Mesodermal cell (in vitro differentiated cells): ENCODE measurements at regions not wholly inside any gene's neighbourhood (a gene's known extent, or its start where the extent isn't known, plus 50 kb on each side); places are given as distances from the start of the nearest gene placed in this dataset.
A peak's percentile ranks its signal among the peaks of the same experiment; 100 is the strongest.

ENCODE experiments used
- H3K27ac ChIP-seq: 2 replicates; pipeline ENCODE4 v1.7.0; 2013; ENCODE audit warnings: mild to moderate bottlenecking, low read depth, low read length, moderate library complexity; ENCODE audit not compliant: severe bottlenecking
- H3K36me3 ChIP-seq: 2 replicates; pipeline ENCODE4 v1.7.1; 2013; ENCODE audit warnings: mild to moderate bottlenecking, low read length, moderate library complexity; ENCODE audit not compliant: control insufficient read depth, insufficient read depth
- H3K4me1 ChIP-seq: one replicate; pipeline ENCODE4 v1.7.1; 2013; ENCODE audit warnings: mild to moderate bottlenecking, low read length; ENCODE audit not compliant: insufficient read depth, control insufficient read depth, poor library complexity, severe bottlenecking
- H3K4me3 ChIP-seq: 2 replicates; pipeline ENCODE4 v1.7.0; 2013; ENCODE audit warnings: low read length, control low read depth, mild to moderate bottlenecking; ENCODE audit not compliant: insufficient read depth, poor library complexity, severe bottlenecking; ENCODE audit errors: extremely low read depth
- H3K9me3 ChIP-seq: 2 replicates; pipeline ENCODE4 v1.7.1; 2013; ENCODE audit warnings: mild to moderate bottlenecking, low read length, moderate library complexity; ENCODE audit not compliant: control insufficient read depth
- WGBS, 2 experiments: methylation state at CpG; one replicate each; pipeline ENCODE4 v1.1.5; 2013; ENCODE audit warnings: missing lambda C conversion rate in 2 of 2; ENCODE audit not compliant: insufficient coverage in 2 of 2; 5-methylcytosine and 5-hydroxymethylcytosine counted together

DNA sequence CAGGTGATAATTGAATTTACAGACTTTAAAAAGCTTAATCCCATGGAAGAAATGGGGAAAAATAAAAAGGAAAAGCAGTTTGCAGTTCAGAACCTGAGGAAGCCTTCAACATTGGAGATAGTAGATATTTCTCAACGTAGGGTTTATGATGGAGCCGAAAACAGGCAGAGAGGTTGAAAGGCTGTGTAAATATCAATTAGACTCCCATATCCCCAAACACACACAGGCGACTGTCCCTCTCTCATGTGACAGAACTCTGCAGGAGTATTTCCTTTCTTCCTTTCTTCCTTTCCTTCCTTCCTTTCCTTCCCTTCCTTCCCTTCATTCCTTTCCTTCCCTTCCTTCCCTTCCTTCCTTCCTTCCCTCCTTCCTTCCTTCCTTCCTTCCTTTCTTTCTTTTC, 406.5 kb downstream of the LPIN1 start:
- WGBS, 2 experiments: 80 to 90% methylated on average over 1 of the region's 3 CpGs

GRCh38 chr2:12155303-12156051, 409.0 kb downstream of the LPIN1 start:
- Histone ChIP-seq H3K27ac (peak overlapping the region; percentile 62), H3K4me1 (peaks cover 27% of the 10 kb centered on the region), H3K4me3 (no peak overlapping the region), H3K9me3 (no peaks in the 10 kb centered on the region), H3K36me3 (no peaks in the 10 kb centered on the region)
- 62% methylated on average over 5 of the region's 6 CpGs for WGBS, 2 experiments

More for the DNA sequence above, 406.5 kb downstream of the LPIN1 start:
- no peak overlapping the region for H3K4me3 ChIP-seq
- no peaks in the 10 kb centered on the region for H3K36me3 ChIP-seq
- peaks cover 35% of the 10 kb centered on the region for H3K4me1 ChIP-seq
- H3K27ac ChIP-seq: no peak overlapping the region
- no peaks in the 10 kb centered on the region for H3K9me3 ChIP-seq

- WGBS, 2 experiments: 83% methylated on average over 1 of the region's 4 CpGs; no CpG with 5 or more reads in 1 of the 2 experiments
- Histone ChIP-seq H3K27ac (no peak overlapping the region), H3K4me3 (no peak overlapping the region), H3K36me3 (no peaks in the 10 kb centered on the region), H3K4me1 (peaks cover 27% of the 10 kb centered on the region), H3K9me3 (no peaks in the 10 kb centered on the region)
Measured at GRCh38 chr2:12156349-12156748, 409.9 kb downstream of the LPIN1 start.

- no peak overlapping the region for H3K4me3 ChIP-seq
- 75 to 88% methylated on average over 1 of the region's 1 CpG for WGBS, 2 experiments
Measured at GRCh38 chr2:12161085-12161484, 414.7 kb downstream of the LPIN1 start.

GRCh38 chr2:12162269-12163247, 416.1 kb downstream of the LPIN1 start:
- H3K27ac ChIP-seq: no peak overlapping the region
- H3K36me3 ChIP-seq: no peaks in the 10 kb centered on the region
- H3K4me3 ChIP-seq: no peak overlapping the region
- H3K4me1 ChIP-seq: no peaks in the 10 kb centered on the region
- no peaks in the 10 kb centered on the region for H3K9me3 ChIP-seq
- 88 to 90% methylated on average over 2 to 6 of the region's 12 CpGs for WGBS, 2 experiments

More at GRCh38 chr2:12161085-12161484, 414.7 kb downstream of the LPIN1 start:
- H3K4me1 ChIP-seq: peaks cover 7% of the 10 kb centered on the region
- no peaks in the 10 kb centered on the region for H3K9me3 ChIP-seq
- no peaks in the 10 kb centered on the region for H3K36me3 ChIP-seq
- no peak overlapping the region for H3K27ac ChIP-seq

DNA sequence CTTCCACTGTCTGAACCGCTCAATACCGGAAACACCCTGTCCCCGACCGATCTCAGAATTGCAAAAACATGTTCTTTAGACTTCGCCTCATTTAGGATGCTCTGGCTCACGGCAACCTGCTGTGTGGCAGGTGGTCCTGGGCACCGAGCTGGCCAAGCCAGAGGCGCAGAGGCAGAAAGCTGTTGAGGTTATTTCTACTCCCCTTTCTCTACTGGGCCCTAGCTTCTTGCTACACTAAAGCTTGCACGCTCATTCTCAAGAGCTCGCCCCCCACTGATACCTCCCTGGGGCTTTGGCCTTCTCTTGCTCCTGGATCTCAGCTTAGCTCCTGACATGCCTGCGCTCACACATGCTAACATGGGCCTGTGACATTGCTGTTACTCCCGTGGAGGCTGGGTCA, 417.4 kb downstream of the LPIN1 start:
- Histone ChIP-seq H3K9me3 (no peaks in the 10 kb centered on the region), H3K4me3 (no peak overlapping the region), H3K36me3 (no peaks in the 10 kb centered on the region), H3K27ac (no peak overlapping the region), H3K4me1 (peaks cover under 1% of the 10 kb centered on the region)
- WGBS, 2 experiments: 84 to 88% methylated on average over 9 to 12 of the region's 12 CpGs

- H3K27ac ChIP-seq: no peak overlapping the region
- WGBS, 2 experiments: 90 to 100% methylated on average over 2 to 4 of the region's 5 CpGs
- peaks cover 9% of the 10 kb centered on the region for H3K4me1 ChIP-seq
- no peaks in the 10 kb centered on the region for H3K9me3 ChIP-seq
- no peak overlapping the region for H3K4me3 ChIP-seq
- H3K36me3 ChIP-seq: no peaks in the 10 kb centered on the region
Measured at GRCh38 chr2:12164689-12165088, 418.3 kb downstream of the LPIN1 start.

- Histone ChIP-seq H3K4me1 (peaks cover 20% of the 10 kb centered on the region), H3K4me3 (no peak overlapping the region), H3K36me3 (no peaks in the 10 kb centered on the region), H3K9me3 (no peaks in the 10 kb centered on the region), H3K27ac (peak overlapping the region; percentile 96)
- 79 to 80% methylated on average over 8 to 11 of the region's 13 CpGs for WGBS, 2 experiments
Measured at GRCh38 chr2:12167525-12168317, 421.3 kb downstream of the LPIN1 start.

GRCh38 chr2:12168354-12168753, 421.9 kb downstream of the LPIN1 start:
- Histone ChIP-seq H3K36me3 (no peaks in the 10 kb centered on the region), H3K4me3 (no peak overlapping the region), H3K27ac (peak overlapping the region; percentile 96), H3K9me3 (no peaks in the 10 kb centered on the region), H3K4me1 (peaks cover 20% of the 10 kb centered on the region)
- WGBS, 2 experiments: 90 to 97% methylated on average over 6 of the region's 6 CpGs

GRCh38 chr2:12168791-12169388, 422.5 kb downstream of the LPIN1 start:
- 86 to 89% methylated on average over 3 to 4 of the region's 4 CpGs for WGBS, 2 experiments
- no peak overlapping the region for H3K4me3 ChIP-seq
- peak overlapping the region; percentile 96 for H3K27ac ChIP-seq
- no peaks in the 10 kb centered on the region for H3K36me3 ChIP-seq
- peaks cover 20% of the 10 kb centered on the region for H3K4me1 ChIP-seq
- no peaks in the 10 kb centered on the region for H3K9me3 ChIP-seq
